HL-60 (cell line): ENCODE measurements at regions not wholly inside any gene's neighbourhood (a gene's known extent, or its start where the extent isn't known, plus 50 kb on each side); places are given as distances from the start of the nearest gene placed in this dataset.

ENCODE experiments used
- DNase-seq, 2 experiments: peaks; one replicate each; pipeline ENCODE4 v3.0.0-alpha.2; 2010 to 2020; ENCODE audit warnings: low read depth in 1 of 2, low spot score in 1 of 2
- H3K27ac ChIP-seq: fragments of 250-450 bp; sonication (Bioruptor Pico); replicated peaks from 2 replicates; pipeline ENCODE4 v1.5.1; 2020; ENCODE audit warnings: mild to moderate bottlenecking, moderate library complexity
- H3K27me3 ChIP-seq: fragments of 250-450 bp; sonication (Bioruptor Pico); 2 replicates; pipeline ENCODE4 v1.5.1; 2021; ENCODE audit warnings: mild to moderate bottlenecking, moderate library complexity; ENCODE audit not compliant: insufficient read depth, poor library complexity, severe bottlenecking
- H3K4me3 ChIP-seq: replicated peaks from 2 replicates; pipeline ENCODE4 v1.5.1; 2011; ENCODE audit warnings: mild to moderate bottlenecking, control low read depth, low read length; ENCODE audit not compliant: insufficient read depth
- GABPA ChIP-seq: IDR thresholded peaks from 2 replicates; pipeline ENCODE4 v1.6.1; 2012; ENCODE audit warnings: low read depth
- POLR2AphosphoS5 ChIP-seq: IDR thresholded peaks from 2 replicates; pipeline ENCODE4 v1.6.1; 2012; ENCODE audit warnings: low read depth
- REST ChIP-seq: IDR thresholded peaks from 2 replicates; pipeline ENCODE4 v1.6.1; 2012; ENCODE audit warnings: low read depth; ENCODE audit not compliant: insufficient replicate concordance
- SPI1 ChIP-seq: IDR thresholded peaks from 2 replicates; pipeline ENCODE4 v1.6.1; 2012; ENCODE audit warnings: low read depth, mild to moderate bottlenecking, borderline replicate concordance
- TF ChIP-seq, protein P1 (sequence below): IDR thresholded peaks from one replicate; pipeline ENCODE4 v1.5.1; 2011; ENCODE audit warnings: low read length, control low read depth, inconsistent platforms; ENCODE audit not compliant: insufficient read depth

GRCh38 chr13:107764046-107764445, 451.3 kb downstream of the LIG4 start:
- Histone ChIP-seq H3K27me3 (no peaks in the 10 kb centered on the region), H3K4me3 (no peak overlapping the region), H3K27ac (no peak overlapping the region)
- TF ChIP-seq, protein P1, sequence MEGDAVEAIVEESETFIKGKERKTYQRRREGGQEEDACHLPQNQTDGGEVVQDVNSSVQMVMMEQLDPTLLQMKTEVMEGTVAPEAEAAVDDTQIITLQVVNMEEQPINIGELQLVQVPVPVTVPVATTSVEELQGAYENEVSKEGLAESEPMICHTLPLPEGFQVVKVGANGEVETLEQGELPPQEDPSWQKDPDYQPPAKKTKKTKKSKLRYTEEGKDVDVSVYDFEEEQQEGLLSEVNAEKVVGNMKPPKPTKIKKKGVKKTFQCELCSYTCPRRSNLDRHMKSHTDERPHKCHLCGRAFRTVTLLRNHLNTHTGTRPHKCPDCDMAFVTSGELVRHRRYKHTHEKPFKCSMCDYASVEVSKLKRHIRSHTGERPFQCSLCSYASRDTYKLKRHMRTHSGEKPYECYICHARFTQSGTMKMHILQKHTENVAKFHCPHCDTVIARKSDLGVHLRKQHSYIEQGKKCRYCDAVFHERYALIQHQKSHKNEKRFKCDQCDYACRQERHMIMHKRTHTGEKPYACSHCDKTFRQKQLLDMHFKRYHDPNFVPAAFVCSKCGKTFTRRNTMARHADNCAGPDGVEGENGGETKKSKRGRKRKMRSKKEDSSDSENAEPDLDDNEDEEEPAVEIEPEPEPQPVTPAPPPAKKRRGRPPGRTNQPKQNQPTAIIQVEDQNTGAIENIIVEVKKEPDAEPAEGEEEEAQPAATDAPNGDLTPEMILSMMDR: no peak
- no peak for TF ChIP-seq GABPA
- TF ChIP-seq REST: no peak
- no peak for TF ChIP-seq POLR2AphosphoS5
- no peak for TF ChIP-seq SPI1
- no peak for DNase-seq

DNA sequence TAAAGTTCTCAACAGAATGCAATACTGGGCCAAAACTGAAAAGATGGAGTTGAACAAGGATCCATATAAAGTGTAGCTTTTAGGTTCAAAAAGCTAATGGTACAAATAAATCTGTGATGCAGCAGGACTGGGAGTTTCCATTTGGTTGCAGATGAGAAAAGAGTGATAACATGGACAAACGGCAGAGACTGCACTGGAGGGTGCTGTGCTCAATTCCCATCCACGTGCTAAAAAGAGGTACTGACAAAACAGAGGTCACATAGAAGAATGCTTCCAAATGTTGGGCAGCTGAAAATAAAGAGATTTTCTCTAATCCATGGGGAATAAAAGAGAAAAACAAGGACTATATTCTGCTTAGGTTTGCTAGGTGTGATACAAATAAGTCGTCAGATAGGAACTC, 461.6 kb downstream of the LIG4 start:
- Histone ChIP-seq H3K4me3 (no peak overlapping the region), H3K27ac (no peak overlapping the region), H3K27me3 (no peaks in the 10 kb centered on the region)
- TF ChIP-seq GABPA (no peak), POLR2AphosphoS5 (no peak), REST (no peak), SPI1 (no peak)
- TF ChIP-seq, protein P1: no peak
- no peak for DNase-seq

DNA sequence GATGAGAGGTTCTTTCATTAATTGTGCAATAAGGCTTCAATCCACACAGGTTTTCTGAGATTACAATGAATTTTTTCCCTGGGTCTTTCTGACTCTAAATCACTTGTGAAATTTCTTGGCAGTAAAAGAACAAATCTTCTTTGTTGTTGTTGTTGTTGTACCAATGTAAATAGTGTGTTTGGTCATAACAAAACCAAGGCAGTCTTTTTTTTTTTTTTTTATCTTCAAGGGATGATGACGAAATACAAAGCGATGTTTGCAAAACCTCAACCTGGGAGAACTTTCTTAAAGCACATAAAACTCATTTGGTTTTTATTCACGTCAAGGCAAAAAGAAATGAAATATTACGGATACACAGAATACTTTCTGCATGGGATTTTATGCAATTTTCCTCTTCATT, 462.0 kb downstream of the LIG4 start:
- Histone ChIP-seq H3K27ac (no peak overlapping the region), H3K27me3 (no peaks in the 10 kb centered on the region), H3K4me3 (no peak overlapping the region)
- TF ChIP-seq SPI1 (no peak), GABPA (no peak), REST (no peak), POLR2AphosphoS5 (no peak)
- TF ChIP-seq, protein P1: no peak
- no peak for DNase-seq
